Calu3 (cell line): ENCODE measurements at regions not wholly inside any gene's neighbourhood (a gene's known extent, or its start where the extent isn't known, plus 50 kb on each side); places are given as distances from the start of the nearest gene placed in this dataset.

Experiments used
- BruUV-seq: library from RNA; stranded (reverse); fragments of 400-500 nt; replicated peaks from 2 replicates; lab custom pipeline; 2021; lab: Mats Ljungman, UMichigan
- CTCF ChIA-PET: fragments of 300-600 bp; sonication (Branson Sonifier 250); formaldehyde crosslinking; loops from one replicate; lab custom pipeline; 2022; ENCODE audit warnings: antibody characterized with exemption; lab: Charles Lee
- DNase-seq: peaks from one replicate; pipeline ENCODE4 v3.0.0; 2022
- H3K27ac Mint-ChIP-seq: one replicate; pipeline ENCODE4 v1.8.0; 2022; ENCODE audit warnings: mixed read lengths; ENCODE audit not compliant: unreplicated experiment
- H3K27me3 Mint-ChIP-seq: one replicate; pipeline ENCODE4 v1.8.0; 2022; ENCODE audit warnings: mixed read lengths; ENCODE audit not compliant: unreplicated experiment
- H3K36me3 Mint-ChIP-seq: one replicate; pipeline ENCODE4 v1.8.0; 2022; ENCODE audit warnings: mild to moderate bottlenecking, moderate library complexity, mixed read lengths; ENCODE audit not compliant: insufficient read depth, unreplicated experiment
- H3K4me1 Mint-ChIP-seq: one replicate; pipeline ENCODE4 v1.8.0; 2022; ENCODE audit warnings: mild to moderate bottlenecking, low read depth, mixed read lengths; ENCODE audit not compliant: unreplicated experiment
- H3K4me3 Mint-ChIP-seq: one replicate; pipeline ENCODE4 v1.8.0; 2022; ENCODE audit warnings: mild to moderate bottlenecking, low read depth, moderate library complexity, mixed read lengths; ENCODE audit not compliant: unreplicated experiment
- H3K9me3 Mint-ChIP-seq: one replicate; pipeline ENCODE4 v1.8.0; 2022; ENCODE audit warnings: low read depth, mixed read lengths; ENCODE audit not compliant: unreplicated experiment
- intact Hi-C: fragments of 100-400 bp; cut with micrococcal nuclease; formaldehyde crosslinking; loops from one replicate; pipeline ENCODE4 v1.10.0; 2022; ENCODE audit not compliant: unreplicated experiment
- TF ChIP-seq, protein P1 (sequence below): fragments of 200-600 bp; IDR thresholded peaks from one replicate; pipeline ENCODE4 v1.8.0; 2022; ENCODE audit warnings: antibody characterized with exemption; ENCODE audit not compliant: unreplicated experiment

DNA sequence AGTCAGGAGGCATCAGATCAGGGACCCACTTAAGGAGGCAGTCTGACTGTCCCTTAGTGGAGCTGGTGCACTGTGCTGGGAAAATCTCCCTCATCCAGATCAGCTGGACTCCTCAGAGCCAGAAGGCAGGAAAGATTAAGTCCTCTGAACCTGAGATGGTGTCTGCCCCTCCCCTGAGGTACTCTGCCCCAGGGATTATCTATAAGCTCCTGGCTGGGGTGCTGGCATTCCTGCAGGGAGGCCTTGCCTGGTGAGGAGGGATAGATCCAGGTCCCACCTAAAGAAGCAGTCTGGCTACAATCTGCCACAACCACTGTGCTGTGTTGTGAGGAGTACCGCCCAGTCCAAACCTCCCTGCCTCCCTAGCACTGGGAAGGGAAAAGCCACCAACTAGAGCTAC lies 81.2 kb downstream of the NHLRC3 start:
- no peak overlapping the region for H3K27ac Mint-ChIP-seq
- H3K36me3 Mint-ChIP-seq: no peaks in the 10 kb centered on the region
- H3K27me3 Mint-ChIP-seq: peaks cover 50% of the 10 kb centered on the region
- H3K4me1 Mint-ChIP-seq: no peaks in the 10 kb centered on the region
- no TSS peak for BruUV-seq
- no peak for DNase-seq
- CTCF ChIA-PET: no interaction called here
- intact Hi-C loops: no loop called here
- H3K4me3 Mint-ChIP-seq: no peak overlapping the region
- no peaks in the 10 kb centered on the region for H3K9me3 Mint-ChIP-seq
- TF ChIP-seq, protein P1, sequence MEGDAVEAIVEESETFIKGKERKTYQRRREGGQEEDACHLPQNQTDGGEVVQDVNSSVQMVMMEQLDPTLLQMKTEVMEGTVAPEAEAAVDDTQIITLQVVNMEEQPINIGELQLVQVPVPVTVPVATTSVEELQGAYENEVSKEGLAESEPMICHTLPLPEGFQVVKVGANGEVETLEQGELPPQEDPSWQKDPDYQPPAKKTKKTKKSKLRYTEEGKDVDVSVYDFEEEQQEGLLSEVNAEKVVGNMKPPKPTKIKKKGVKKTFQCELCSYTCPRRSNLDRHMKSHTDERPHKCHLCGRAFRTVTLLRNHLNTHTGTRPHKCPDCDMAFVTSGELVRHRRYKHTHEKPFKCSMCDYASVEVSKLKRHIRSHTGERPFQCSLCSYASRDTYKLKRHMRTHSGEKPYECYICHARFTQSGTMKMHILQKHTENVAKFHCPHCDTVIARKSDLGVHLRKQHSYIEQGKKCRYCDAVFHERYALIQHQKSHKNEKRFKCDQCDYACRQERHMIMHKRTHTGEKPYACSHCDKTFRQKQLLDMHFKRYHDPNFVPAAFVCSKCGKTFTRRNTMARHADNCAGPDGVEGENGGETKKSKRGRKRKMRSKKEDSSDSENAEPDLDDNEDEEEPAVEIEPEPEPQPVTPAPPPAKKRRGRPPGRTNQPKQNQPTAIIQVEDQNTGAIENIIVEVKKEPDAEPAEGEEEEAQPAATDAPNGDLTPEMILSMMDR: no peak

DNA sequence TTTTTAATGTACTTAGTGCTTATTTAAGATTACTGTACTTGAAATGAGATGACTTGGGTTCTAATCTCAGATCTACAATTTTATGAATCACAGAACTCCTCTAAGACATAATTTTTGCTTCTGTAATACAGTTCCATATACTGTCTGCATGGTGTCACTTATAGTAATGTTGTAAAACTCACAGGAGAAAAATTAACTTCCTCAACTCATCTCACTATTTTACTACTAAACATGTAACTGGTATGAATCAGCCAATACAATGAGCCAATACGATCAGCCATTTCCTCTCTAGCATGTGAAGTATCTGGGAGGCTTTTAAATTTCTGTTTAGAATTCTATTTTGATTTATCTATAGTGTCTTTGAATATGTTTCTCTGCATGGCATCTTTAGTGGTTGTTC lies 85.3 kb downstream of the NHLRC3 start:
- no peak for DNase-seq
- no peaks in the 10 kb centered on the region for H3K36me3 Mint-ChIP-seq
- TF ChIP-seq, protein P1: no peak
- H3K9me3 Mint-ChIP-seq: no peaks in the 10 kb centered on the region
- peaks cover 35% of the 10 kb centered on the region for H3K27me3 Mint-ChIP-seq
- BruUV-seq: no TSS peak
- H3K4me3 Mint-ChIP-seq: no peak overlapping the region
- no peaks in the 10 kb centered on the region for H3K4me1 Mint-ChIP-seq
- intact Hi-C loops: no loop called here
- H3K27ac Mint-ChIP-seq: no peak overlapping the region
- CTCF ChIA-PET: no interaction called here

DNA sequence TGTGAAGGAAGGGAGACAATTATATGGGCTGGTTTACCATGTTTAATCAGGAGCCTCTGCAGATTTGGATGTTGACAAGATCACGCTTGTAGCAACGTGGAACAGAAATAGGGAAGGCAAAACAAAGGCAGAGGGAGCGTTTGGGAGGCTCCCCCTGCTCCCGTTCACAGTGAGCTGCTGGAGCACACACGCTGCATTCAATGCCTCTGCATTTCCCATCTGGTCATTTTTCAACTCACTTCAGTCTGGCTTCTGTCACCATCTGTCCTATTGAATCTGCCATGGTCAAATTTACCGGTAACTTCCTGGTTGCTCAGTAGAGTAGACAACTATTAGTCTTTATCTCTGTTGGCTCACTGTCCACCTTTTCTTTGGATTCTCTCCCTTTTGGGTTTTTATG lies 91.0 kb downstream of the NHLRC3 start:
- CTCF ChIA-PET: no interaction called here
- Mint-ChIP-seq H3K4me1 (no peaks in the 10 kb centered on the region), H3K4me3 (no peak overlapping the region), H3K27ac (no peak overlapping the region), H3K27me3 (peaks cover 36% of the 10 kb centered on the region), H3K9me3 (no peaks in the 10 kb centered on the region), H3K36me3 (no peaks in the 10 kb centered on the region)
- no peak for DNase-seq
- intact Hi-C loops: no loop called here
- no TSS peak for BruUV-seq
- TF ChIP-seq, protein P1: no peak

DNA sequence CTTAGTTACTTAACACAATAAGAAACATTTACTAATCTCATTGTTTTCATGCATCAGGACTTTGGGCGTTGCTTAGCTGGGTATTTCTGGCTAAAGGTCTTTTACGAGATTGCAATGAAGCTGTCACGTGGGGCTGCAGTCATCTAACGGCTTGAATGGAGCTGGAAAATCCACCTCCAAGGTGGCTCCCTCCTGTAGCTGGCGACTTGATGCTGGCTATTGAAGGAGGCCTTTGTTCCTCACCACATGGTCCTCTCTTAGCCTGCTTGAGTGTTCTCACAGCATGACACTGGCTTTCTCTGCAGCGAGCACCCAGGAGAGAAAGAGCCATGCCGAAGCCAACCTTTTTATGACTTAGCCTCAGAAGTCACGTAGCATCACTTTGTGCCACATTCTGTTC lies 92.0 kb downstream of the NHLRC3 start:
- no peak for DNase-seq
- Mint-ChIP-seq H3K4me1 (no peaks in the 10 kb centered on the region), H3K27me3 (peaks cover 33% of the 10 kb centered on the region), H3K9me3 (no peaks in the 10 kb centered on the region), H3K27ac (no peak overlapping the region), H3K36me3 (no peaks in the 10 kb centered on the region), H3K4me3 (no peak overlapping the region)
- intact Hi-C loops: no loop called here
- TF ChIP-seq, protein P1: no peak
- no TSS peak for BruUV-seq
- CTCF ChIA-PET: no interaction called here
